OCI-LY7 (cell line): ENCODE measurements at regions not wholly inside any gene's neighbourhood (a gene's known extent, or its start where the extent isn't known, plus 50 kb on each side); places are given as distances from the start of the nearest gene placed in this dataset.

Source experiments
- BruUV-seq: library from RNA; stranded (reverse); fragments of 400-500 nt; replicated peaks from 2 replicates; lab custom pipeline; 2021; lab: Mats Ljungman, UMichigan
- CTCF ChIA-PET: fragments of 300-600 bp; sonication (Branson Sonifier 250); formaldehyde crosslinking; loops from one replicate; lab custom pipeline; 2022; ENCODE audit warnings: antibody characterized with exemption; ENCODE audit not compliant: unreplicated experiment; lab: Charles Lee
- POLR2A ChIA-PET: fragments of 300-600 bp; sonication (Branson Sonifier 250); formaldehyde crosslinking; loops from one replicate; lab custom pipeline; 2022; ENCODE audit warnings: antibody characterized with exemption; lab: Charles Lee
- DNase-seq: peaks from one replicate; pipeline ENCODE4 v3.0.0-alpha.2; 2015; ENCODE audit warnings: low spot score
- H2AFZ ChIP-seq: fragments of 200-600 bp; sonication (generic), shearing (Covaris generic); 2 replicates; pipeline ENCODE4 v1.6.1; 2014; ENCODE audit warnings: mild to moderate bottlenecking, antibody characterized with exemption, low read length, moderate library complexity
- H3K27ac ChIP-seq: fragments of 200-600 bp; sonication (generic); 2 replicates; pipeline ENCODE4 v1.5.1; 2014; ENCODE audit warnings: mixed run types, low read depth, mild to moderate bottlenecking, moderate library complexity, low read length, inconsistent platforms; ENCODE audit not compliant: poor library complexity, severe bottlenecking
- H3K36me3 ChIP-seq: fragments of 200-600 bp; sonication (generic); 2 replicates; pipeline ENCODE4 v1.6.1; 2014; ENCODE audit warnings: mild to moderate bottlenecking, antibody characterized with exemption, low read length, moderate library complexity, mixed read lengths; ENCODE audit not compliant: insufficient read depth
- H3K4me1 ChIP-seq: fragments of 200-600 bp; sonication (generic); 2 replicates; pipeline ENCODE4 v1.5.1; 2014; ENCODE audit warnings: mild to moderate bottlenecking, low read length; ENCODE audit not compliant: insufficient read depth, poor library complexity, severe bottlenecking
- H3K4me2 ChIP-seq: fragments of 200-600 bp; sonication (generic); 2 replicates; pipeline ENCODE4 v1.6.1; 2014; ENCODE audit warnings: mild to moderate bottlenecking, low read length
- H3K4me3 ChIP-seq: fragments of 200-600 bp; sonication (generic); 2 replicates; pipeline ENCODE4 v1.5.1; 2014; ENCODE audit warnings: mild to moderate bottlenecking, low read depth, low read length; ENCODE audit not compliant: poor library complexity, severe bottlenecking
- H3K79me2 ChIP-seq: fragments of 200-600 bp; sonication (generic); 2 replicates; pipeline ENCODE4 v1.6.1; 2016; ENCODE audit warnings: low read depth, mild to moderate bottlenecking, low read length, moderate library complexity, mixed read lengths; ENCODE audit not compliant: insufficient read depth
- H3K9me2 ChIP-seq: fragments of 200-600 bp; sonication (generic); 2 replicates; pipeline ENCODE4 v1.6.1; 2016; ENCODE audit warnings: mild to moderate bottlenecking, low read length, mixed read lengths; ENCODE audit not compliant: insufficient read depth
- H3K9me3 ChIP-seq: fragments of 200-600 bp; sonication (generic); 2 replicates; pipeline ENCODE4 v1.6.1; 2014; ENCODE audit warnings: mild to moderate bottlenecking, mixed run types, low read length, mixed read lengths
- H4K20me1 ChIP-seq: fragments of 200-600 bp; sonication (generic); 2 replicates; pipeline ENCODE4 v1.6.1; 2014; ENCODE audit warnings: mild to moderate bottlenecking, antibody characterized with exemption, low read length, moderate library complexity, mixed read lengths; ENCODE audit not compliant: insufficient read depth
- EZH2phosphoT487 ChIP-seq: fragments of 200-600 bp; sonication (generic); IDR thresholded peaks from 2 replicates; pipeline ENCODE4 v1.6.1; 2018; ENCODE audit warnings: low read depth, borderline replicate concordance, mild to moderate bottlenecking, mixed run types, antibody characterized with exemption, low read length, moderate library complexity, mixed read lengths
- intact Hi-C: fragments of 100-400 bp; cut with micrococcal nuclease; formaldehyde crosslinking; loops from one replicate; pipeline ENCODE4 v1.10.0; 2022; ENCODE audit not compliant: unreplicated experiment
- TF ChIP-seq, protein P1 (sequence below): fragments of 200-600 bp; sonication (generic); conservative IDR thresholded peaks from 2 replicates; pipeline ENCODE4 v1.5.1; 2014; ENCODE audit warnings: mild to moderate bottlenecking, antibody characterized with exemption, low read length, moderate library complexity, mixed read lengths

DNA sequence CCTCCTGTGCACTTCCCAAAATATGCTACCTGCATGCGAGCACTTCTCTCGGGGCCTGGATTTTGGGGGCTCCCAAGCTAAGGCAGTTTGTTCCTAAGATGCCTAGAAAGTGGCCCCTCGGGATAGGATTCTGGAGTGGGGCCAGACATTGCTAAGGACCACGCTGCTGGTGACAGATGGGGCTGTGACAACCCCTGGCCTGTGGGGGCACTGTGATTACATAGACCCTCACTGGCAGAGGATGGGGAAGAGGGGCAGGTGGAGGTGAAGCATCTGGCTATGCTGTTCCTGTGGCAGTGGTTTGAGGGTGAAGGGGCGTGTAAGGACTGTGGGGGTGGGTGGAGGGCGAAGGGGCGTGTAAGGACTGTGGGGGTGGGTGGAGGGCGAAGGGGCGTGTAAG, 128.4 kb downstream of the ENGASE start:
- Histone ChIP-seq H3K4me2 (no peak overlapping the region), H3K36me3 (no peaks in the 10 kb centered on the region), H3K27ac (no peak overlapping the region), H3K9me2 (no peaks in the 10 kb centered on the region), H3K4me1 (no peaks in the 10 kb centered on the region), H3K4me3 (no peak overlapping the region), H4K20me1 (no peaks in the 10 kb centered on the region), H3K9me3 (no peaks in the 10 kb centered on the region), H2AFZ (no peak overlapping the region), H3K79me2 (no peaks in the 10 kb centered on the region)
- TF ChIP-seq, protein P1, sequence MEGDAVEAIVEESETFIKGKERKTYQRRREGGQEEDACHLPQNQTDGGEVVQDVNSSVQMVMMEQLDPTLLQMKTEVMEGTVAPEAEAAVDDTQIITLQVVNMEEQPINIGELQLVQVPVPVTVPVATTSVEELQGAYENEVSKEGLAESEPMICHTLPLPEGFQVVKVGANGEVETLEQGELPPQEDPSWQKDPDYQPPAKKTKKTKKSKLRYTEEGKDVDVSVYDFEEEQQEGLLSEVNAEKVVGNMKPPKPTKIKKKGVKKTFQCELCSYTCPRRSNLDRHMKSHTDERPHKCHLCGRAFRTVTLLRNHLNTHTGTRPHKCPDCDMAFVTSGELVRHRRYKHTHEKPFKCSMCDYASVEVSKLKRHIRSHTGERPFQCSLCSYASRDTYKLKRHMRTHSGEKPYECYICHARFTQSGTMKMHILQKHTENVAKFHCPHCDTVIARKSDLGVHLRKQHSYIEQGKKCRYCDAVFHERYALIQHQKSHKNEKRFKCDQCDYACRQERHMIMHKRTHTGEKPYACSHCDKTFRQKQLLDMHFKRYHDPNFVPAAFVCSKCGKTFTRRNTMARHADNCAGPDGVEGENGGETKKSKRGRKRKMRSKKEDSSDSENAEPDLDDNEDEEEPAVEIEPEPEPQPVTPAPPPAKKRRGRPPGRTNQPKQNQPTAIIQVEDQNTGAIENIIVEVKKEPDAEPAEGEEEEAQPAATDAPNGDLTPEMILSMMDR = peak; percentile 69
- no peak for TF ChIP-seq EZH2phosphoT487
- ChIA-PET POLR2A (no interaction called here), CTCF (no interaction called here)
- intact Hi-C loops = no loop called here
- no TSS peak for BruUV-seq
- peak; percentile 44 for DNase-seq

DNA sequence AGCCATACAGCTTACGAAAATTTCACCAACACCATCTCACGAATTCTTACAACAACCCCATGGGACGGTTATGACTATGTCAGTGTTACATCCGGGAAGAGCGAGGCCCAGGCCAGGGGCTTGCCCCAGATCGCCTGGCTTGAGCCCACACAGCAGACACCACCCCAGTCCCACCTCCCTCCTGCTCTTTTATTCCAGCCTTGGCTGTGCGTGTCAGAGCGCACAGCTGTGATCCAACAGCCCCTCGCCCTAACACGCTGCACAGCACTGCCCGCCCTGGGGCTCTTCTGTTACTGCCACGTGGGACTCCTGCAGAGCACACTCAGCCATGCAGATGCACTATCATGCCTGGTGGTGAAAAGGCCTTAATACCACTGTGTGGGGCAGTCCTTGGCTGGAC, 127.9 kb downstream of the ENGASE start:
- H3K4me1 ChIP-seq = no peaks in the 10 kb centered on the region
- POLR2A ChIA-PET = no interaction called here

DNA sequence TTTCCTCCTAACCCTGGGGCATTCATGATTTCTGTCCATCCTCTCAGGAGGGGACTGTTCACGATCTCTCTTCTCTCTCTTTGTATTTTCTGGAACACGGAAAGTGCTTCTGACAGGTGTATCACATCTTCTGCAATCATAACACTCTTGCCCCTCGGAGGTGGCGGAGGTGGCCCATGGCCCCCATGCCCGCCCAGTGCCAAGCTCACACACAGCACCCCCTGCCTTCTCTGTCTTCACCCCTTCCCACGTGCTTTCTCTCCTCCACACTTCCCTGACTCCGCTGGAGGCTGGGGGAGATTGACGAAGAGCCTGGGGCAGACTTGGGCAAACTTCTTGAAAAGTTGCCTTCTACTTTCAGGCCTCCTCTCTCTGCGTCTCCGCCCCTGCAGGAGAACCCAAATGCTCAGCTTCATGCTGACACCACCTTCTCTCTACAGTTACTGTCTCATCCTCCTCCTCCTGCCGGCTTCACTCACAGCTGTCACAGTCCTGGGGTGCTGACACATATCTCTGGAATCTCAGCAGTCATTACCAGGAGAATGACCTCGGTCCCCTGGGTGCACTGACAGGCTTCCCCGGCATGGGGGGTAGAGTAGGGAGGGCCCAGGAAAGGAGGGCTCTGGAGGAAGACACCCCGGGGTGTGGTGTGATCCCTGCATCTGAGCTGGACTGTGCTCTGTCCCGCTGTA, 127.1 kb downstream of the ENGASE start:
- CTCF ChIA-PET = no interaction called here
- POLR2A ChIA-PET = no interaction called here
- Histone ChIP-seq H3K36me3 (no peaks in the 10 kb centered on the region), H2AFZ (no peak overlapping the region), H4K20me1 (no peaks in the 10 kb centered on the region), H3K9me3 (no peaks in the 10 kb centered on the region), H3K79me2 (no peaks in the 10 kb centered on the region), H3K4me3 (no peak overlapping the region), H3K9me2 (no peaks in the 10 kb centered on the region), H3K27ac (no peak overlapping the region), H3K4me1 (no peaks in the 10 kb centered on the region), H3K4me2 (no peak overlapping the region)
- DNase-seq = no peak
- intact Hi-C loops = no loop called here
- TF ChIP-seq EZH2phosphoT487 = no peak
- TF ChIP-seq, protein P1 = no peak
- BruUV-seq = no TSS peak

More for the DNA sequence above, 127.9 kb downstream of the ENGASE start:
- Histone ChIP-seq H3K4me2 (no peak overlapping the region), H2AFZ (no peak overlapping the region), H3K9me3 (no peaks in the 10 kb centered on the region), H3K36me3 (no peaks in the 10 kb centered on the region), H4K20me1 (no peaks in the 10 kb centered on the region), H3K4me3 (no peak overlapping the region), H3K27ac (no peak overlapping the region), H3K79me2 (no peaks in the 10 kb centered on the region), H3K9me2 (no peaks in the 10 kb centered on the region)
- intact Hi-C loops = no loop called here
- no TSS peak for BruUV-seq
- CTCF ChIA-PET = no interaction called here
- TF ChIP-seq, protein P1 = no peak
- no peak for TF ChIP-seq EZH2phosphoT487
- no peak for DNase-seq
